Keratinocyte (primary cell): ENCODE measurements at regions not wholly inside any gene's neighbourhood (a gene's known extent, or its start where the extent isn't known, plus 50 kb on each side); places are given as distances from the start of the nearest gene placed in this dataset.

Experiments
- CTCF ChIP-seq, 3 experiments: IDR thresholded peaks in 1 of 3; conservative IDR thresholded peaks in 1 of 3; optimal IDR thresholded peaks in 1 of 3; 2 replicates in 2 of 3; 3 replicates in 1 of 3; pipeline versions ENCODE3 to v1.5.1; 2011; ENCODE audit warnings: low read length in 3 of 3, mild to moderate bottlenecking in 3 of 3, moderate library complexity in 2 of 3, control low read depth in 1 of 3, inconsistent platforms in 1 of 3; ENCODE audit not compliant: insufficient read depth in 2 of 3; ENCODE audit errors: extremely low read depth in 1 of 3
- EZH2 ChIP-seq: IDR thresholded peaks from one replicate; pipeline ENCODE4 v1.6.1; 2012; ENCODE audit warnings: inconsistent platforms, mild to moderate bottlenecking, low read length, moderate library complexity

GRCh38 chr7:96870185-96870584, 135.2 kb upstream of the DLX6 start:
- no peak for TF ChIP-seq CTCF (optimal IDR thresholded peaks at IDR 0.05 in 1 of 3, IDR thresholded peaks at IDR 0.05 in 1 of 3, conservative IDR thresholded peaks at IDR 0.05 in 1 of 3; ENCODE audit: extremely low read depth in 1 of 3, insufficient read depth in 2 of 3, low read length in 3 of 3)
- TF ChIP-seq EZH2: no peak
